Karpas-422 (cell line): ENCODE measurements at regions not wholly inside any gene's neighbourhood (a gene's known extent, or its start where the extent isn't known, plus 50 kb on each side); places are given as distances from the start of the nearest gene placed in this dataset.

Experiments used
- DNase-seq: peaks from one replicate; pipeline ENCODE4 v3.0.0-alpha.2; 2015
- H2AFZ ChIP-seq: fragments of 200-600 bp; sonication (generic); 2 replicates; pipeline ENCODE4 v1.6.1; 2014; ENCODE audit warnings: antibody characterized with exemption, low read length, mixed read lengths
- H3K27ac ChIP-seq: fragments of 200-600 bp; sonication (generic); 2 replicates; pipeline ENCODE4 v1.5.1; 2014; ENCODE audit warnings: mild to moderate bottlenecking, low read length, moderate library complexity
- H3K27me3 ChIP-seq: fragments of 200-600 bp; sonication (generic); 2 replicates; pipeline ENCODE4 v1.6.1; 2014; ENCODE audit warnings: low read length, mixed read lengths
- H3K36me3 ChIP-seq: fragments of 200-600 bp; sonication (generic); 2 replicates; pipeline ENCODE4 v1.6.1; 2014; ENCODE audit warnings: low read length, mixed read lengths; ENCODE audit not compliant: insufficient read depth
- H3K4me1 ChIP-seq: fragments of 200-600 bp; sonication (generic); 2 replicates; pipeline ENCODE4 v1.6.1; 2014; ENCODE audit warnings: mild to moderate bottlenecking, low read length, mixed read lengths
- H3K4me2 ChIP-seq: fragments of 200-600 bp; sonication (generic); 2 replicates; pipeline ENCODE4 v1.6.1; 2014; ENCODE audit warnings: low read length, low read depth, mild to moderate bottlenecking; ENCODE audit not compliant: poor library complexity, severe bottlenecking
- H3K4me3 ChIP-seq: fragments of 200-600 bp; sonication (generic); 2 replicates; pipeline ENCODE4 v1.5.1; 2014; ENCODE audit warnings: mild to moderate bottlenecking, antibody characterized with exemption, low read length, mixed read lengths
- H3K79me2 ChIP-seq: fragments of 200-600 bp; sonication (generic); 2 replicates; pipeline ENCODE4 v1.6.1; 2014; ENCODE audit warnings: mild to moderate bottlenecking, low read length, mixed read lengths
- H3K9ac ChIP-seq: fragments of 200-600 bp; sonication (generic); 2 replicates; pipeline ENCODE4 v1.6.0; 2014; ENCODE audit warnings: low read length
- H3K9me2 ChIP-seq: fragments of 200-600 bp; sonication (generic), shearing (Covaris generic); replicated peaks from 2 replicates; pipeline ENCODE4 v1.6.0; 2014; ENCODE audit warnings: mild to moderate bottlenecking, low read length, moderate library complexity; ENCODE audit not compliant: insufficient read depth
- H3K9me3 ChIP-seq: fragments of 300-700, 200-600 bp; sonication (generic); 2 replicates; pipeline ENCODE4 v1.6.1; 2014; ENCODE audit warnings: low read length, mixed read lengths
- H4K20me1 ChIP-seq: fragments of 200-600 bp; sonication (generic); 2 replicates; pipeline ENCODE4 v1.6.1; 2014; ENCODE audit warnings: mild to moderate bottlenecking, antibody characterized with exemption, low read length, low read depth; ENCODE audit not compliant: insufficient read depth

DNA sequence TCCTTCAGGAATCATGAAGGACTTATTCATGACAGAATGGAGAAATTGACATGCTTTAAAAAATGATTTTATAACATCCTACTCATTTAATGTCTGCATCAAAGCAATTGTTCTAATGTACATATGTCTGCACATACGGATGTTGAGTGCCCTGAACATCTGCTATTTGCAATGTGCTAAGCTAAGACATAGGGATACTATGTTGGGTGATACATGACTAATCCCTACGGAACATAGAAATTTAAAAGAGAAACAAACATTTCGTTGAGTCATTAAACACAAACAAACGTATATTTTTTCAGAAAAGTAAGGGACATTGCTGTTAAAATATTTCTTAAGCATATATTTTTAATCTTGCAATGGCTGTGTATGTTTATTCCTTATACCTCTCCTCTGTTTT, 686.5 kb upstream of the ADAMTS16 start:
- H3K27me3 ChIP-seq, result no peaks in the 10 kb centered on the region
- no peaks in the 10 kb centered on the region for H3K36me3 ChIP-seq
- no peak overlapping the region for H3K27ac ChIP-seq

GRCh38 chr5:4479426-4479825, 660.7 kb upstream of the ADAMTS16 start:
- Histone ChIP-seq H3K27me3 (no peaks in the 10 kb centered on the region), H3K9me3 (peaks cover 47% of the 10 kb centered on the region), H4K20me1 (no peaks in the 10 kb centered on the region), H3K4me3 (no peak overlapping the region), H3K27ac (no peak overlapping the region), H3K4me1 (no peaks in the 10 kb centered on the region), H3K9me2 (no peaks in the 10 kb centered on the region), H2AFZ (no peak overlapping the region), H3K9ac (no peak overlapping the region), H3K4me2 (no peak overlapping the region), H3K36me3 (no peaks in the 10 kb centered on the region), H3K79me2 (no peaks in the 10 kb centered on the region)
- no peak for DNase-seq

More for the DNA sequence above, 686.5 kb upstream of the ADAMTS16 start:
- Histone ChIP-seq H3K4me3 (no peak overlapping the region), H4K20me1 (no peaks in the 10 kb centered on the region), H3K4me2 (no peak overlapping the region), H3K9ac (no peak overlapping the region), H3K9me2 (no peaks in the 10 kb centered on the region), H3K4me1 (no peaks in the 10 kb centered on the region), H2AFZ (no peak overlapping the region), H3K9me3 (peaks cover 21% of the 10 kb centered on the region; the same call in 1 of the 2 replicates), H3K79me2 (no peaks in the 10 kb centered on the region)
- DNase-seq, result no peak

GRCh38 chr5:4480528-4481349, 659.4 kb upstream of the ADAMTS16 start:
- H3K79me2 ChIP-seq, result no peaks in the 10 kb centered on the region
- no peaks in the 10 kb centered on the region for H4K20me1 ChIP-seq
- peaks cover 42% of the 10 kb centered on the region for H3K9me3 ChIP-seq
- DNase-seq, result no peak
- H3K9ac ChIP-seq, result no peak overlapping the region
- H3K4me2 ChIP-seq, result no peak overlapping the region
- no peaks in the 10 kb centered on the region for H3K4me1 ChIP-seq
- H3K27ac ChIP-seq, result no peak overlapping the region
- H3K4me3 ChIP-seq, result no peak overlapping the region
- H3K36me3 ChIP-seq, result no peaks in the 10 kb centered on the region
- no peak overlapping the region for H2AFZ ChIP-seq
- no peaks in the 10 kb centered on the region for H3K9me2 ChIP-seq
- H3K27me3 ChIP-seq, result no peaks in the 10 kb centered on the region

GRCh38 chr5:4487581-4487980, 652.5 kb upstream of the ADAMTS16 start:
- no peaks in the 10 kb centered on the region for H3K27me3 ChIP-seq
- no peak overlapping the region for H3K4me3 ChIP-seq
- H4K20me1 ChIP-seq, result no peaks in the 10 kb centered on the region
- H2AFZ ChIP-seq, result no peak overlapping the region
- no peak for DNase-seq
- no peak overlapping the region for H3K27ac ChIP-seq
- H3K4me2 ChIP-seq, result no peak overlapping the region
- H3K4me1 ChIP-seq, result no peaks in the 10 kb centered on the region
- H3K9me2 ChIP-seq, result no peaks in the 10 kb centered on the region
- H3K36me3 ChIP-seq, result no peaks in the 10 kb centered on the region
- no peak overlapping the region for H3K9ac ChIP-seq
- no peaks in the 10 kb centered on the region for H3K79me2 ChIP-seq
- H3K9me3 ChIP-seq, result peaks cover 16% of the 10 kb centered on the region

GRCh38 chr5:4511996-4512656, 628.0 kb upstream of the ADAMTS16 start:
- Histone ChIP-seq H3K36me3 (no peaks in the 10 kb centered on the region), H3K4me3 (no peak overlapping the region), H3K4me1 (no peaks in the 10 kb centered on the region), H4K20me1 (no peaks in the 10 kb centered on the region), H3K79me2 (no peaks in the 10 kb centered on the region), H3K4me2 (no peak overlapping the region), H3K9me2 (no peaks in the 10 kb centered on the region), H3K27me3 (no peaks in the 10 kb centered on the region), H3K9ac (no peak overlapping the region), H2AFZ (no peak overlapping the region), H3K9me3 (peaks cover 17% of the 10 kb centered on the region), H3K27ac (no peak overlapping the region)
- DNase-seq, result no peak

DNA sequence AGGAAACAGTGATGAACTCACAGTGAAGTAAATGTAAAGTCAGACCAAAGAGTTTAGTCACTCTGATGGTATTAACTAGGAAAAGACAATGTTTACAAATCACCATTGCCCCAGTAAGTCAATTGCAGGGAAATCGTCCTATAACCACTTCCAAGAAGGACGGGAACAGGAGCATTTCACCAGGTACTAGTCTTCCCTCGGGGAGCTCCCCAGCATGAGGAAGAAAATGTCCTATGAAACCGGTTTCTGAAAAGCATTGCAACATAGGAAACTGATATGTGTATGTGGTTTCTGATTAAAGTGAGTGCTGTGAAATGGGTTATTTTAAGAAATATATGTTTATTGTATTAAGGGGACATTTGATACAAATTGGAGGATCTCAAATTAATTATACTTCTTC, 626.7 kb upstream of the ADAMTS16 start:
- Histone ChIP-seq H3K27ac (no peak overlapping the region), H3K4me3 (no peak overlapping the region), H3K36me3 (no peaks in the 10 kb centered on the region), H3K4me1 (no peaks in the 10 kb centered on the region), H3K4me2 (no peak overlapping the region), H3K9me2 (no peaks in the 10 kb centered on the region), H2AFZ (no peak overlapping the region), H4K20me1 (no peaks in the 10 kb centered on the region), H3K9me3 (peaks cover 17% of the 10 kb centered on the region), H3K79me2 (no peaks in the 10 kb centered on the region), H3K27me3 (no peaks in the 10 kb centered on the region), H3K9ac (no peak overlapping the region)
- DNase-seq, result no peak

GRCh38 chr5:4514067-4514648, 626.0 kb upstream of the ADAMTS16 start:
- Histone ChIP-seq H3K4me2 (no peak overlapping the region), H3K4me1 (no peaks in the 10 kb centered on the region), H3K4me3 (no peak overlapping the region), H3K36me3 (no peaks in the 10 kb centered on the region), H2AFZ (no peak overlapping the region), H3K27me3 (no peaks in the 10 kb centered on the region), H4K20me1 (no peaks in the 10 kb centered on the region), H3K27ac (no peak overlapping the region), H3K9me3 (peaks cover 12% of the 10 kb centered on the region), H3K79me2 (no peaks in the 10 kb centered on the region), H3K9me2 (no peaks in the 10 kb centered on the region), H3K9ac (no peak overlapping the region)
- DNase-seq, result no peak

DNA sequence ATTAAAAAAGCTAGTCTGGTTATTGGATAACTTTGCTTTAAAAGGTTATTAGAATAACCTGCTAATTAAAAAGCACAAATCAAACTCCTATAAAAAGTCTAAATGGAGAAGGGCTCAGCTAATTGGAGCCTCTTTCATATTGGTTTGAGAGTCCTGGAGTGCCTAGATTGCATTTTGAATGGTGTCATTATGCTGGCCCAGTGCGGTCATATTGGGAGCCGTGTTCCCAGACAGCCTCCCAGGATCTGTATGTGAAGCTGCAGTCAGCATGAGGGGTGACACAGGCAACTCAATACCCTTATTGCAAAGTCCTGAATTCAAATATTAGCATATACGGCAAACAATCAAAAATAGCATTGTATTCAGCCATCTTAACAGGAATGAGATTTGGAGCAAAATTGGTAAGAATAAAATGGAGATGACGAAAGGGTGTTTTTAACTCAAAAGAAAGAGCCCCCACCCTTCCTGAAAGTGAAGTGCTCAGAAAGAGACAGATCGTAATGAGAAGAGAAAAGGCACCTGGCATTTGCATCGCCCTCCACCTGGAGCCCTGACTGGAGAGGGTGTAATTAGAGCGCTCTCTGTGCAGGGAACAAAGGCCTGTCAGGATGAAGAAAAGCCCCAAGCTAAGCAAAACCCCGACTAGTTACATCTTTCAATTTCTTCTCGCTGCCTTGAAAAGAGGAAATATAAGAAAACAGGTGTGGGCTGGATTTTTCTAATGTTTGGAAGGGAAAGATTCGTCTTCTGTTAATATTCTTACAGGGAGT, 621.0 kb upstream of the ADAMTS16 start:
- Histone ChIP-seq H3K79me2 (no peaks in the 10 kb centered on the region), H3K9ac (no peak overlapping the region), H3K27ac (no peak overlapping the region), H3K4me1 (no peaks in the 10 kb centered on the region), H3K27me3 (no peaks in the 10 kb centered on the region), H4K20me1 (no peaks in the 10 kb centered on the region), H3K4me2 (no peak overlapping the region), H3K9me3 (peaks cover 8% of the 10 kb centered on the region), H3K9me2 (no peaks in the 10 kb centered on the region), H3K36me3 (no peaks in the 10 kb centered on the region), H2AFZ (no peak overlapping the region), H3K4me3 (no peak overlapping the region)
- DNase-seq, result no peak
